Endothelial cell of umbilical vein (primary cell): ENCODE measurements at regions not wholly inside any gene's neighbourhood (a gene's known extent, or its start where the extent isn't known, plus 50 kb on each side); places are given as distances from the start of the nearest gene placed in this dataset.

ENCODE experiments used
- BruUV-seq: library from RNA; stranded (reverse); fragments of 400-500 nt; replicated peaks from 2 replicates; lab custom pipeline; 2021; lab: Mats Ljungman, UMichigan
- CTCF ChIA-PET: fragments of 300-600, 350-600 bp; sonication (Branson Sonifier 250); formaldehyde crosslinking; loops from one replicate; lab custom pipeline; 2021; ENCODE audit warnings: antibody characterized with exemption, inconsistent platforms; lab: Charles Lee
- POLR2A ChIA-PET: fragments of 300-600, 350-600 bp; sonication (Branson Sonifier 250); formaldehyde crosslinking; loops from one replicate; lab custom pipeline; 2021; ENCODE audit warnings: antibody characterized with exemption, inconsistent platforms; lab: Charles Lee
- DNase-seq: peaks from one replicate; pipeline ENCODE4 v3.0.0-alpha.2; 2011; ENCODE audit warnings: low read depth, low spot score
- FAIRE-seq: peaks from 2 replicates; lab custom pipeline; 2011; peaks lifted over from hg19 to GRCh38; lab: Jason Lieb, UNC
- H2AFZ ChIP-seq: 2 replicates; pipeline ENCODE4 v1.6.0; 2012; ENCODE audit warnings: low read depth, low read length, control low read depth, inconsistent platforms
- H3K27ac ChIP-seq: 2 replicates; pipeline ENCODE4 v1.5.1; 2011; ENCODE audit warnings: low read depth, mild to moderate bottlenecking, control low read depth, low read length, moderate library complexity; ENCODE audit not compliant: insufficient read depth
- H3K27me3 ChIP-seq, 2 experiments: 2 replicates each; pipeline versions ENCODE4 v1.6.0 to v1.6.1; 2011; ENCODE audit warnings: low read length in 2 of 2, mixed read lengths in 1 of 2; ENCODE audit not compliant: control insufficient read depth in 2 of 2, insufficient read depth in 2 of 2
- H3K36me3 ChIP-seq, 2 experiments: 2 replicates in 1 of 2; 3 replicates in 1 of 2; pipeline ENCODE4 v1.5.1; 2011; ENCODE audit warnings: low read length in 2 of 2, mild to moderate bottlenecking in 1 of 2, moderate library complexity in 1 of 2; ENCODE audit not compliant: control insufficient read depth in 2 of 2, insufficient read depth in 2 of 2; ENCODE audit errors: extremely low read depth in 1 of 2
- H3K4me1 ChIP-seq: 3 replicates; pipeline ENCODE4 v1.5.1; 2011; ENCODE audit warnings: mild to moderate bottlenecking, low read length; ENCODE audit not compliant: control insufficient read depth, insufficient read depth; ENCODE audit errors: extremely low read depth
- H3K4me2 ChIP-seq: 2 replicates; pipeline ENCODE4 v1.6.1; 2011; ENCODE audit warnings: low read length, control low read depth, mixed read lengths; ENCODE audit not compliant: insufficient read depth
- H3K4me3 ChIP-seq, 3 experiments: fragments of 200-600 bp in 1 of 3; sonication (generic), shearing (Covaris generic) in 1 of 3; replicated peaks in 1 of 3; 2 replicates each; pipeline ENCODE4 v1.5.1; 2011 to 2016; ENCODE audit warnings: control low read depth in 3 of 3, low read length in 3 of 3, mild to moderate bottlenecking in 2 of 3, inconsistent platforms in 1 of 3, low read depth in 1 of 3, moderate library complexity in 1 of 3; ENCODE audit not compliant: insufficient read depth in 1 of 3
- H3K79me2 ChIP-seq: 2 replicates; pipeline ENCODE4 v1.6.0; 2012; ENCODE audit warnings: low read length, inconsistent platforms; ENCODE audit not compliant: control insufficient read depth, insufficient read depth
- H3K9ac ChIP-seq: replicated peaks from 2 replicates; pipeline ENCODE3; 2011; ENCODE audit warnings: low read length, control low read depth; ENCODE audit not compliant: insufficient read depth; ENCODE audit errors: extremely low read depth
- H3K9me1 ChIP-seq: replicated peaks from 3 replicates; pipeline ENCODE4 v1.6.0; 2011; ENCODE audit warnings: mild to moderate bottlenecking, low read length; ENCODE audit not compliant: control insufficient read depth, insufficient read depth; ENCODE audit errors: extremely low read depth
- H3K9me3 ChIP-seq: replicated peaks from 2 replicates; pipeline ENCODE4 v1.5.1; 2012; ENCODE audit warnings: low read length, inconsistent platforms; ENCODE audit not compliant: control insufficient read depth, insufficient read depth
- H4K20me1 ChIP-seq: replicated peaks from 2 replicates; pipeline ENCODE3; 2011; ENCODE audit warnings: mild to moderate bottlenecking, low read length; ENCODE audit not compliant: control insufficient read depth, insufficient read depth; ENCODE audit errors: extremely low read depth
- EZH2 ChIP-seq: IDR thresholded peaks from 2 replicates; pipeline ENCODE4 v1.6.1; 2012; ENCODE audit warnings: borderline replicate concordance, low read depth, mild to moderate bottlenecking, moderate library complexity, low read length, inconsistent platforms; ENCODE audit not compliant: severe bottlenecking
- FOS ChIP-seq: IDR thresholded peaks from 2 replicates; pipeline ENCODE4 v1.6.1; 2011; ENCODE audit warnings: mild to moderate bottlenecking, low read length, moderate library complexity, borderline replicate concordance; ENCODE audit not compliant: insufficient read depth
- GATA2 ChIP-seq: IDR thresholded peaks from 2 replicates; pipeline ENCODE4 v1.7.0; 2011; ENCODE audit warnings: low read depth, mild to moderate bottlenecking, moderate library complexity, mixed read lengths, low read length; ENCODE audit not compliant: insufficient read length, insufficient read depth
- JUN ChIP-seq: IDR thresholded peaks from 2 replicates; pipeline ENCODE4 v1.6.1; 2011; ENCODE audit warnings: borderline replicate concordance, low read depth; ENCODE audit not compliant: insufficient read length, insufficient read depth
- MYC ChIP-seq: IDR thresholded peaks from one replicate; pipeline ENCODE4 v1.6.1; 2011; ENCODE audit warnings: mild to moderate bottlenecking, low read depth, low read length
- POLR2A ChIP-seq: IDR thresholded peaks from 2 replicates; pipeline ENCODE4 v1.6.1; 2012; ENCODE audit warnings: low read depth, mild to moderate bottlenecking, control low read depth, low read length
- POLR2AphosphoS5 ChIP-seq: IDR thresholded peaks from 2 replicates; pipeline ENCODE4 v1.6.1; 2012; ENCODE audit warnings: low read depth, mild to moderate bottlenecking, control low read depth, low read length, moderate library complexity; ENCODE audit not compliant: insufficient read depth
- dilution Hi-C: fragments of 300-500 bp; cut with MboI; formaldehyde crosslinking; loops from one replicate; pipeline ENCODE4 v1.15.0; 2019; ENCODE audit warnings: low sequenced_read_pairs; ENCODE audit not compliant: extremely low pct_ligation_motif_present
- intact Hi-C: fragments of 100-400 bp; cut with micrococcal nuclease; formaldehyde crosslinking; loops from one replicate; pipeline ENCODE4 v1.10.0; 2022
- TF ChIP-seq, protein P1 (sequence below): IDR thresholded peaks from 2 replicates; pipeline ENCODE4 v1.6.1; 2011; ENCODE audit not compliant: insufficient read depth, insufficient read length
- TF ChIP-seq, protein P2 (sequence below), 2 donors: IDR thresholded peaks; 1 replicate in 1 of 2; 2 replicates in 1 of 2; pipeline ENCODE4 v1.5.1; 2011; ENCODE audit warnings: low read length in 2 of 2, mild to moderate bottlenecking in 2 of 2, moderate library complexity in 2 of 2, control low read depth in 1 of 2, inconsistent platforms in 1 of 2, low read depth in 1 of 2; ENCODE audit not compliant: insufficient read depth in 1 of 2; ENCODE audit errors: extremely low read depth in 1 of 2

DNA sequence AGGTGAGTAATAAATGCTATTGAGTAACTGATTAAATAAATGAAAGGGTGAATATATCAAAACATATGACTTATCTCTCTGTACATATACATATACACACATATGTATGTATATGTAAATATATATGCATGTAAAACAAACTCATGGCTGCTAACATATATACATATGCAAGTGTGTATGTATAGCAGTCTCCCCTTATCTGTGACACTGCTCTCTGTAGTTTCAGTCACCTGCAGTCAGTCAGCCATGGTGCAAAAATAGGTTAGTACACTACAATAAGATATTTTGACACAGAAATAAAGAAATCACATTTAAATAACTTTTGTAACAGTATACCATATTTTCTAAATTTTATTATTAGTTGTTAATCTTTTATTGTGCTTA lies 467.4 kb downstream of the EPHA5 start:
- CTCF ChIA-PET: no interaction called here
- TF ChIP-seq FOS: no peak
- TF ChIP-seq, protein P1, sequence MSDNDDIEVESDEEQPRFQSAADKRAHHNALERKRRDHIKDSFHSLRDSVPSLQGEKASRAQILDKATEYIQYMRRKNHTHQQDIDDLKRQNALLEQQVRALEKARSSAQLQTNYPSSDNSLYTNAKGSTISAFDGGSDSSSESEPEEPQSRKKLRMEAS: no peak
- TF ChIP-seq, protein P2, sequence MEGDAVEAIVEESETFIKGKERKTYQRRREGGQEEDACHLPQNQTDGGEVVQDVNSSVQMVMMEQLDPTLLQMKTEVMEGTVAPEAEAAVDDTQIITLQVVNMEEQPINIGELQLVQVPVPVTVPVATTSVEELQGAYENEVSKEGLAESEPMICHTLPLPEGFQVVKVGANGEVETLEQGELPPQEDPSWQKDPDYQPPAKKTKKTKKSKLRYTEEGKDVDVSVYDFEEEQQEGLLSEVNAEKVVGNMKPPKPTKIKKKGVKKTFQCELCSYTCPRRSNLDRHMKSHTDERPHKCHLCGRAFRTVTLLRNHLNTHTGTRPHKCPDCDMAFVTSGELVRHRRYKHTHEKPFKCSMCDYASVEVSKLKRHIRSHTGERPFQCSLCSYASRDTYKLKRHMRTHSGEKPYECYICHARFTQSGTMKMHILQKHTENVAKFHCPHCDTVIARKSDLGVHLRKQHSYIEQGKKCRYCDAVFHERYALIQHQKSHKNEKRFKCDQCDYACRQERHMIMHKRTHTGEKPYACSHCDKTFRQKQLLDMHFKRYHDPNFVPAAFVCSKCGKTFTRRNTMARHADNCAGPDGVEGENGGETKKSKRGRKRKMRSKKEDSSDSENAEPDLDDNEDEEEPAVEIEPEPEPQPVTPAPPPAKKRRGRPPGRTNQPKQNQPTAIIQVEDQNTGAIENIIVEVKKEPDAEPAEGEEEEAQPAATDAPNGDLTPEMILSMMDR (IDR thresholded peaks at IDR 0.05; ENCODE audit: extremely low read depth in 1 of 2, insufficient read depth in 1 of 2, low read depth in 1 of 2, low read length in 2 of 2): no peak
- no peak for TF ChIP-seq MYC
- no peak for TF ChIP-seq POLR2A
- no peak for TF ChIP-seq GATA2
- no peak for TF ChIP-seq JUN
- no peak for TF ChIP-seq EZH2
- no peak for TF ChIP-seq POLR2AphosphoS5
- POLR2A ChIA-PET: no interaction called here

More for the DNA sequence above, 467.4 kb downstream of the EPHA5 start:
- no peaks in the 10 kb centered on the region for H3K4me1 ChIP-seq
- H3K36me3 ChIP-seq: no peaks in the 10 kb centered on the region
- H3K4me2 ChIP-seq: no peak overlapping the region
- DNase-seq (no peak), FAIRE-seq (no peak)
- no peaks in the 10 kb centered on the region for H3K9me3 ChIP-seq
- no peak overlapping the region for H2AFZ ChIP-seq
- dilution Hi-C loops (no loop called here), intact Hi-C loops (no loop called here)
- H3K9ac ChIP-seq: no peak overlapping the region
- H4K20me1 ChIP-seq: no peaks in the 10 kb centered on the region
- no peaks in the 10 kb centered on the region for H3K9me1 ChIP-seq
- H3K79me2 ChIP-seq: no peaks in the 10 kb centered on the region
- BruUV-seq: no TSS peak
- no peaks in the 10 kb centered on the region for H3K27me3 ChIP-seq
- no peak overlapping the region for H3K27ac ChIP-seq
- H3K4me3 ChIP-seq: no peak overlapping the region
